Naive thymus-derived CD8-positive, alpha-beta T cell (primary cell): ENCODE measurements at regions not wholly inside any gene's neighbourhood (a gene's known extent, or its start where the extent isn't known, plus 50 kb on each side); places are given as distances from the start of the nearest gene placed in this dataset.

Experiments used
- ATAC-seq, 2 donors: fragments of 150-1000 bp; cut with Tn5 transposase in 1 of 2; sonication (Bioruptor Pico), chemical (Tn5 transposase) in 1 of 2; 1 replicate in 1 of 2; 2 replicates in 1 of 2; pipeline ENCODE4 v1.10.0; 2021; ENCODE audit warnings: mild to moderate bottlenecking in 2 of 2, moderate library complexity in 2 of 2
- POLR2A ChIA-PET: fragments of 350-600 bp; sonication (Branson Sonifier 250); formaldehyde crosslinking; loops from one replicate; lab custom pipeline; 2021; ENCODE audit warnings: antibody characterized with exemption; lab: Charles Lee
- DNase-seq, 10 donors: peaks; one replicate each; pipeline versions ENCODE4 v3.0.0 to v3.0.0-alpha.2; 2020 to 2022
- H3K27ac Mint-ChIP-seq, 10 donors: one replicate each; pipeline ENCODE4 v1.8.0; 2020 to 2022; ENCODE audit warnings: mild to moderate bottlenecking in 10 of 10, mixed read lengths in 10 of 10, moderate library complexity in 4 of 10, inconsistent platforms in 1 of 10
- H3K27me3 Mint-ChIP-seq, 5 donors: one replicate each; pipeline ENCODE4 v1.8.0; 2021 to 2022; ENCODE audit warnings: mixed read lengths in 5 of 5
- H3K36me3 Mint-ChIP-seq, 3 donors: one replicate each; pipeline ENCODE4 v1.8.0; 2020 to 2022; ENCODE audit warnings: mixed read lengths in 3 of 3, mild to moderate bottlenecking in 2 of 3, inconsistent platforms in 1 of 3
- H3K4me1 Mint-ChIP-seq, 4 donors: one replicate each; pipeline ENCODE4 v1.8.0; 2021 to 2022; ENCODE audit warnings: mixed read lengths in 4 of 4
- H3K4me3 Mint-ChIP-seq, 10 donors: one replicate each; pipeline ENCODE4 v1.8.0; 2020 to 2022; ENCODE audit warnings: mild to moderate bottlenecking in 10 of 10, mixed read lengths in 10 of 10, moderate library complexity in 6 of 10, inconsistent platforms in 1 of 10
- H3K9me3 Mint-ChIP-seq, 9 donors: one replicate each; pipeline ENCODE4 v1.8.0; 2020 to 2022; ENCODE audit warnings: mixed read lengths in 9 of 9, mild to moderate bottlenecking in 3 of 9, inconsistent platforms in 1 of 9, moderate library complexity in 1 of 9

DNA sequence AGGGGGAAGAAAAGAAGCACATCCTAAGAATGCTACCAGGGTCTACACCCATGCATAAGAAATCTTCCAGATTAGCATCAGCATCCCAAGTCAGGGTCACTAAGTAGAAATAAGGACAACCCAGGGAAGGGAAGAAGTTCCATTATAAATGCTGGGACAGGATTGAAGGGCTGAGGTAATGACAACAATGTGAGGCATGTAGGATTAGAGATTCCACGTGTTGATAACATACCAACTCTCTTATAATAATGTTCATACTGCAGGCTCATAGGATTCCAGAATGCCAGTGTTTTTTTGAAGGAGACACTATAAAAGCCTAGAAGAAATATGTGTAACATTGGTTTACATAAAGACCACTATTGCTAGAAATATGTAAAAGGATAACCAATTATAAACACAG lies 201.2 kb downstream of the MID1IP1 start:
- Mint-ChIP-seq H3K4me3 (no peak overlapping the region), H3K4me1 (no peaks in the 10 kb centered on the region), H3K36me3 (no peaks in the 10 kb centered on the region), H3K9me3 (no peaks in the 10 kb centered on the region), H3K27ac (no peak overlapping the region), H3K27me3 (no peaks in the 10 kb centered on the region)
- no peak for ATAC-seq
- DNase-seq = no peak
- POLR2A ChIA-PET = no interaction called here

DNA sequence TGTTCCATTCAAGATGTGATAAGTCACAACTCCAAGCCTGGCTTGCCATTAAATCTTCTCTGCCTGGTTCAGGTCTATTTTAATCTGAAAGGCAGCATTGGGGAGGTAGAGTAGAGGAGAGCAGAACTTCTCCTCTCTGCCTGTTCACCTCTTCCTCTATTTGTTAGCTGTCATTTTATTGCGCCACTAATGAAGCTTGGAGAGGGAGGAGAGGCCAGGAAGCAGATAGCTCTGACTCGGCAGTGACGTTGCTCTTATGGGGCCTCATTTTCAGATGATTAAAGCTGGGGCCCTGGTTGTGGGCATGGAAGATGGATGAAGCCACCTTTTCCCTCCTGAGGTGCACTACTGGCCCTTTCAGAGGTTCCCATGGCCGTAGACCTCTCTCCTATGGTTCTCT lies 207.3 kb downstream of the MID1IP1 start:
- POLR2A ChIA-PET = no interaction called here
- DNase-seq (no peak), ATAC-seq (no peak)
- Mint-ChIP-seq H3K4me1 (no peaks in the 10 kb centered on the region), H3K27ac (no peak overlapping the region), H3K9me3 (no peaks in the 10 kb centered on the region), H3K27me3 (no peaks in the 10 kb centered on the region), H3K4me3 (no peak overlapping the region), H3K36me3 (no peaks in the 10 kb centered on the region)

DNA sequence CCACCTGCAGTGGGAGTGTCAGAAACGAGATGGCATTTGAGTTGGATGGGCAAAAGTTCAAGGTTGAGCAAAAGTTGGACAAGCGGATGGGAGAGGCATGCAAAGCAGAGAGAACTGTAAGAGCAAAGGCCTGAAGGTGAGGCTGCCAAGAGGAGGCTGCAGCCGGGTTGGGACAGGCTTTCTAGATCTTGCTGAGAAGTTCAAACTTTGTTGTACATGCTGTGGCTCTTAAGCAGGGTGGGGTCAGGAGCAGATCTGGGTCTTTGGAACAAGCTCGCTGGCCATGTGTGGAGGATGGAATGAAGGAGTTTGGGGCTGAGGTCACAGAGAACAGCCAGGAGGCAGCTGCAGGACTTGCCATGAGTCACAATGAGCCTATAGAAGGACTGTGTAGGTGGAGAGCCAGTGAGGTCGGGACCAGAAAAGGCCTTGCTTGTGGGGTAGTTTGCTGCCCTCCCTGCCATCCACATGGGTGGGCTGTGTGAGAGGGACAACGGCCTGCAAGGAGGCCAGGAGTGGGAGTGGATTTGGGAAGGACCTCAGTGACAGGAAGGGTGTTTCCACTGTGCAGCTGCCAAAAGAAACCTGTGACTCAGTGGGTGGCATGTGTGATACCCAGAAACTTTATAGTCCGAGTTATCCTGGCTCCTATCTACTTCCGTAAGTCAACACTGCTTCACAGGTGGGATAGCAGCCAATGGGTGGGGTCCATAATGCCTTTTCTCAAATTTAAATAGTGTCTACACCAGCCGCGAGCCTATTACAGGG lies 210.4 kb downstream of the MID1IP1 start:
- Mint-ChIP-seq H3K4me1 (no peaks in the 10 kb centered on the region), H3K27ac (no peak overlapping the region), H3K4me3 (no peak overlapping the region), H3K27me3 (no peaks in the 10 kb centered on the region), H3K36me3 (no peaks in the 10 kb centered on the region), H3K9me3 (no peaks in the 10 kb centered on the region)
- POLR2A ChIA-PET = no interaction called here
- no peak for DNase-seq
- no peak for ATAC-seq

- DNase-seq (no peak), ATAC-seq (no peak)
- Mint-ChIP-seq H3K4me1 (no peaks in the 10 kb centered on the region), H3K9me3 (no peaks in the 10 kb centered on the region), H3K36me3 (no peaks in the 10 kb centered on the region), H3K4me3 (no peak overlapping the region), H3K27ac (no peak overlapping the region), H3K27me3 (no peaks in the 10 kb centered on the region)
- POLR2A ChIA-PET = no interaction called here
Measured at GRCh38 chrX:39012621-39013111, 211.4 kb downstream of the MID1IP1 start.

DNA sequence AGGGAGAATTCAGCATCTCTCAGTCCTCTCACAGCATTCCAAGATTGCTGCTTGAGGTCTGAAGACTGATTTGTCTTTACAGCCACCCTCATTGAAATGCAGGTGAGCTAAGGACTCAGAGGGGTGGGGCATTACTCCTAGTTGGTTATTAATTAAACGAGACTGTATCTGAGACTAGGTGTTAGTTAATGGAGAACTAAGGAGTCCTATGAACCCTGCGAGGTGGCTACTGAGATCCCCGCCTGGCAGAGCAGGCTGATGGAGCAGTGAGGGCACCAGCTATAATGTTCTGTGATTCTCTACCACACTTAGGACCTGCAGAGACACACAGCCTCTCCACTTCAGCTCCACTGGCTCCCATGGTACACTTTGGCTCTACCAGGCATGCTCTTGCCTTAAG lies 215.3 kb downstream of the MID1IP1 start:
- POLR2A ChIA-PET = no interaction called here
- Mint-ChIP-seq H3K27ac (no peak overlapping the region), H3K4me3 (no peak overlapping the region), H3K4me1 (no peaks in the 10 kb centered on the region), H3K9me3 (no peaks in the 10 kb centered on the region), H3K36me3 (no peaks in the 10 kb centered on the region), H3K27me3 (no peaks in the 10 kb centered on the region)
- no peak for DNase-seq
- no peak for ATAC-seq

GRCh38 chrX:39017077-39017476 lies 215.8 kb downstream of the MID1IP1 start:
- no peaks in the 10 kb centered on the region for H3K36me3 Mint-ChIP-seq
- no peak overlapping the region for H3K4me3 Mint-ChIP-seq
- no peaks in the 10 kb centered on the region for H3K27me3 Mint-ChIP-seq

GRCh38 chrX:39017716-39018115 lies 216.5 kb downstream of the MID1IP1 start:
- ATAC-seq (no peak), DNase-seq (no peak)
- Mint-ChIP-seq H3K27ac (no peak overlapping the region), H3K9me3 (no peaks in the 10 kb centered on the region), H3K27me3 (no peaks in the 10 kb centered on the region), H3K4me1 (no peaks in the 10 kb centered on the region), H3K36me3 (no peaks in the 10 kb centered on the region), H3K4me3 (no peak overlapping the region)
- POLR2A ChIA-PET = no interaction called here

More at GRCh38 chrX:39017077-39017476, 215.8 kb downstream of the MID1IP1 start:
- POLR2A ChIA-PET = no interaction called here
- Mint-ChIP-seq H3K9me3 (no peaks in the 10 kb centered on the region), H3K27ac (peak overlapping the region in 1 of 10 donors; percentile 11), H3K4me1 (no peaks in the 10 kb centered on the region)
- ATAC-seq (no peak), DNase-seq (no peak)

GRCh38 chrX:39018541-39018940 lies 217.3 kb downstream of the MID1IP1 start:
- Mint-ChIP-seq H3K36me3 (no peaks in the 10 kb centered on the region), H3K9me3 (no peaks in the 10 kb centered on the region), H3K4me1 (no peaks in the 10 kb centered on the region), H3K27ac (no peak overlapping the region), H3K4me3 (no peak overlapping the region), H3K27me3 (no peaks in the 10 kb centered on the region)
- ATAC-seq (no peak), DNase-seq (no peak)
- POLR2A ChIA-PET = no interaction called here

GRCh38 chrX:39019056-39019455 lies 217.8 kb downstream of the MID1IP1 start:
- no peaks in the 10 kb centered on the region for H3K27me3 Mint-ChIP-seq
- DNase-seq = no peak
- H3K36me3 Mint-ChIP-seq = no peaks in the 10 kb centered on the region
- no peaks in the 10 kb centered on the region for H3K9me3 Mint-ChIP-seq
- H3K4me1 Mint-ChIP-seq = no peaks in the 10 kb centered on the region
- H3K27ac Mint-ChIP-seq = no peak overlapping the region
- H3K4me3 Mint-ChIP-seq = no peak overlapping the region
- POLR2A ChIA-PET = no interaction called here
- no peak for ATAC-seq

- no peak overlapping the region for H3K27ac Mint-ChIP-seq
- DNase-seq = no peak
- no peaks in the 10 kb centered on the region for H3K27me3 Mint-ChIP-seq
- POLR2A ChIA-PET = no interaction called here
- no peak overlapping the region for H3K4me3 Mint-ChIP-seq
- no peaks in the 10 kb centered on the region for H3K36me3 Mint-ChIP-seq
- ATAC-seq = no peak
- H3K9me3 Mint-ChIP-seq = no peaks in the 10 kb centered on the region
- H3K4me1 Mint-ChIP-seq = no peaks in the 10 kb centered on the region
Measured at GRCh38 chrX:39020051-39020669, 218.9 kb downstream of the MID1IP1 start.

- Mint-ChIP-seq H3K4me1 (no peaks in the 10 kb centered on the region), H3K36me3 (peaks cover 0 to 5% (median 0%) of the 10 kb centered on the region in 3 donors), H3K4me3 (no peak overlapping the region), H3K27ac (no peak overlapping the region), H3K27me3 (no peaks in the 10 kb centered on the region), H3K9me3 (peaks cover 0 to 4% (median 0%) of the 10 kb centered on the region in 9 donors)
- DNase-seq (no peak), ATAC-seq (no peak)
- POLR2A ChIA-PET = no interaction called here
Measured at GRCh38 chrX:39022106-39022505, 220.8 kb downstream of the MID1IP1 start.

DNA sequence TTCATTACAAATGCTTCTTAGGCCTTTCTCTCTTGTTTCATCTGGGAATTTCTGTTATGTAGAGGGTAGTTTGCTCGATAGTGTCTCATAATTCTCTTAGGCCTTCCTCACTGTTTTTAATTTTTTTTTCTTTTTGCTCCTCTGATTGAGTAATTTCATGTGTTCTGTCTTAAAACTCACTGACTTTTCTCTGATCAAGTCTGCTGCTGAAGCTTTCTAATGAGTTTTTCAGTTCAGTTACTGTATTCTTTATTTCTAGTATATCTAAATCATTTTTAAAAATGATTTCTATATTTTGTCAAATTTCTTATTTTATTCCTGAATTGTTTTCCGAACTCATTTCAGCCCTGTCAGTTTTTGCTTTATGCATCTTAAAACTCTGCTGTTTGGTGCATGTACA lies 228.0 kb downstream of the MID1IP1 start:
- DNase-seq = no peak
- Mint-ChIP-seq H3K4me1 (no peaks in the 10 kb centered on the region), H3K27me3 (no peaks in the 10 kb centered on the region), H3K36me3 (peaks cover 0 to 26% (median 4%) of the 10 kb centered on the region in 3 donors), H3K27ac (no peak overlapping the region), H3K4me3 (no peak overlapping the region), H3K9me3 (peaks cover 0 to 49% (median 12%) of the 10 kb centered on the region in 9 donors)
- POLR2A ChIA-PET = no interaction called here
- ATAC-seq = no peak

DNA sequence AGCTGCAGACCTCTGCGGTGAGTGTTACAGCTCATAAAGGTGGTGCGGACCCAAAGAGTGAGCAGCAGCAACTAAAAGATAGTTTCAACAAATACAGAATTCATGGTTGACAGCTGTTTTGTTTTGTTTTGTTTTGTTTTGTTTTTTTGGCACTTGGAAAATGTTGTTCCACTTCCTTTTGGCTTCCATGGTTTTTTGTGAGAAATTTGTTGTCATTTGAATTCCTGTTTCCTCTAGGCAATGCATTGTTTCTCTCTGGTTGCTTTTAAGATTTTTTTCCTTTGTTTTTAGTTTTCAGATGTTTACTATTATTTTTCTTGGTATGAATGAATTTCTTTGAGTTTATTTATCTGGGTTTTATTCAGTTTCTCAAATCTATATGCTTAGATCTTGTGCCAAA lies 229.4 kb downstream of the MID1IP1 start:
- Mint-ChIP-seq H3K27me3 (peaks cover 0 to 2% (median 0%) of the 10 kb centered on the region in 5 donors), H3K4me3 (no peak overlapping the region), H3K36me3 (peaks cover 0 to 26% (median 4%) of the 10 kb centered on the region in 3 donors), H3K27ac (no peak overlapping the region), H3K4me1 (no peaks in the 10 kb centered on the region), H3K9me3 (peaks cover 0 to 49% (median 12%) of the 10 kb centered on the region in 9 donors)
- ATAC-seq (no peak), DNase-seq (no peak)
- POLR2A ChIA-PET = no interaction called here
